K562 (cell line): ENCODE measurements at regions not wholly inside any gene's neighbourhood (a gene's known extent, or its start where the extent isn't known, plus 50 kb on each side); places are given as distances from the start of the nearest gene placed in this dataset.

Experiments used
- CEBPG ChIP-seq, 3 experiments: fragments of 200-800 bp in 1 of 3; sonication (Bioruptor generic) in 1 of 3; sonication (generic) in 1 of 3; formaldehyde crosslinking in 1 of 3; IDR thresholded peaks in 2 of 3; conservative IDR thresholded peaks in 1 of 3; 2 replicates each; pipeline versions ENCODE4 v1.6.1 to v1.8.0; 2016 to 2022; ENCODE audit warnings: missing compliant biosample characterization in 2 of 3, missing genetic modification characterization in 2 of 3, mild to moderate bottlenecking in 1 of 3, missing genetic modification reagents in 1 of 3
- FOSL1 ChIP-seq: fragments of 200-800 bp; sonication (Bioruptor generic); conservative IDR thresholded peaks from 2 replicates; pipeline ENCODE4 v1.6.1; 2016; ENCODE audit warnings: missing genetic modification characterization, missing compliant biosample characterization
- FOXP1 ChIP-seq: sonication (generic); formaldehyde crosslinking; IDR thresholded peaks from 2 replicates; pipeline ENCODE4 v1.8.0; 2022; ENCODE audit warnings: mild to moderate bottlenecking, missing genetic modification reagents
- HNRNPH1 ChIP-seq: fragments of 200-400 bp; formaldehyde crosslinking; optimal IDR thresholded peaks from 2 replicates; pipeline ENCODE3; 2017; ENCODE audit warnings: low read depth, mild to moderate bottlenecking, low read length, moderate library complexity
- KLF10 ChIP-seq: fragments of 250-450 bp; sonication (Bioruptor Pico); IDR thresholded peaks from 2 replicates; pipeline ENCODE4 v1.6.1; 2021; ENCODE audit warnings: matching md5 sums
- NBN ChIP-seq: fragments of 450-650 bp; IDR thresholded peaks from 2 replicates; pipeline ENCODE4 v1.6.1; 2016; ENCODE audit warnings: low read depth, mild to moderate bottlenecking
- SMARCA4 ChIP-seq: fragments of 450-650 bp; IDR thresholded peaks from 2 replicates; pipeline ENCODE4 v1.6.1; 2016
- TF ChIP-seq, protein P1 (sequence below), 3 experiments: IDR thresholded peaks in 2 of 3; conservative IDR thresholded peaks in 1 of 3; 2 replicates each; pipeline ENCODE4 v1.5.1; 2011 to 2012; ENCODE audit warnings: low read length in 3 of 3, mild to moderate bottlenecking in 3 of 3, control low read depth in 2 of 3, improper control_type of control experiment in 1 of 3, inconsistent platforms in 1 of 3, low read depth in 1 of 3, mixed read lengths in 1 of 3, moderate library complexity in 1 of 3; ENCODE audit not compliant: insufficient read depth in 2 of 3
- TF ChIP-seq, protein P2 (sequence below): fragments of 450-650 bp; formaldehyde crosslinking; IDR thresholded peaks from 2 replicates; pipeline ENCODE4 v1.4.0; 2022; ENCODE audit warnings: mild to moderate bottlenecking, moderate library complexity
- TF ChIP-seq, protein P3 (sequence below): fragments of 250-450 bp; sonication (Bioruptor Pico); IDR thresholded peaks from 2 replicates; pipeline ENCODE4 v1.8.0; 2021; ENCODE audit warnings: mild to moderate bottlenecking, moderate library complexity

DNA sequence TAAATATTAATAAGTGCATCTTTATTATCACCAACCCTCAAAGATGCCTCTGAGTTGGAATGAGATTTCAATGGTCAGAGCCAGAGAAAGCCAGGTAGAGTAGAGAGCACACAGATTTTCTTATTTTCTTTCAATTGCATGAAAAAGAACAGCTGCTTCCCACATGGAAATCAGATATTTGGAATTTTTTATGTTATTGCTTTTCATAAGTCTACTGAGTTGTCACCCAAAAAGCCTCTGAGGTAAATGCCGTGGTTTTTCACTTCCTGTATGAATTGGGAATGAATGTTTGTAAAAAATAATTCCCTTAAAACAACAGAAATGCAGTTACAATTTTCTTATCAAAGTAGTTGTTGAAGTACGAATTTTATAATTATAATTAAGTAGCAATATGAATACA, 563.1 kb downstream of the RFPL4B start:
- TF ChIP-seq FOSL1 (tag) (no peak), SMARCA4 (no peak), KLF10 (CRISPR knock-in tag) (no peak), NBN (no peak), HNRNPH1 (no peak), FOXP1 (CRISPR knock-in tag) (no peak), CEBPG (CRISPR knock-in tag; IDR thresholded peaks at IDR 0.05) (no peak), CEBPG (tag; conservative IDR thresholded peaks at IDR 0.05 in 1 of 2, IDR thresholded peaks at IDR 0.05 in 1 of 2) (no peak)
- TF ChIP-seq, protein P1, sequence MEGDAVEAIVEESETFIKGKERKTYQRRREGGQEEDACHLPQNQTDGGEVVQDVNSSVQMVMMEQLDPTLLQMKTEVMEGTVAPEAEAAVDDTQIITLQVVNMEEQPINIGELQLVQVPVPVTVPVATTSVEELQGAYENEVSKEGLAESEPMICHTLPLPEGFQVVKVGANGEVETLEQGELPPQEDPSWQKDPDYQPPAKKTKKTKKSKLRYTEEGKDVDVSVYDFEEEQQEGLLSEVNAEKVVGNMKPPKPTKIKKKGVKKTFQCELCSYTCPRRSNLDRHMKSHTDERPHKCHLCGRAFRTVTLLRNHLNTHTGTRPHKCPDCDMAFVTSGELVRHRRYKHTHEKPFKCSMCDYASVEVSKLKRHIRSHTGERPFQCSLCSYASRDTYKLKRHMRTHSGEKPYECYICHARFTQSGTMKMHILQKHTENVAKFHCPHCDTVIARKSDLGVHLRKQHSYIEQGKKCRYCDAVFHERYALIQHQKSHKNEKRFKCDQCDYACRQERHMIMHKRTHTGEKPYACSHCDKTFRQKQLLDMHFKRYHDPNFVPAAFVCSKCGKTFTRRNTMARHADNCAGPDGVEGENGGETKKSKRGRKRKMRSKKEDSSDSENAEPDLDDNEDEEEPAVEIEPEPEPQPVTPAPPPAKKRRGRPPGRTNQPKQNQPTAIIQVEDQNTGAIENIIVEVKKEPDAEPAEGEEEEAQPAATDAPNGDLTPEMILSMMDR (IDR thresholded peaks at IDR 0.05 in 2 of 3, conservative IDR thresholded peaks at IDR 0.05 in 1 of 3; ENCODE audit: insufficient read depth in 2 of 3, low read depth in 1 of 3, low read length in 3 of 3), result no peak
- TF ChIP-seq, protein P2, sequence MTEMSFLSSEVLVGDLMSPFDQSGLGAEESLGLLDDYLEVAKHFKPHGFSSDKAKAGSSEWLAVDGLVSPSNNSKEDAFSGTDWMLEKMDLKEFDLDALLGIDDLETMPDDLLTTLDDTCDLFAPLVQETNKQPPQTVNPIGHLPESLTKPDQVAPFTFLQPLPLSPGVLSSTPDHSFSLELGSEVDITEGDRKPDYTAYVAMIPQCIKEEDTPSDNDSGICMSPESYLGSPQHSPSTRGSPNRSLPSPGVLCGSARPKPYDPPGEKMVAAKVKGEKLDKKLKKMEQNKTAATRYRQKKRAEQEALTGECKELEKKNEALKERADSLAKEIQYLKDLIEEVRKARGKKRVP (CRISPR knock-in tag), result no peak
- TF ChIP-seq, protein P3, sequence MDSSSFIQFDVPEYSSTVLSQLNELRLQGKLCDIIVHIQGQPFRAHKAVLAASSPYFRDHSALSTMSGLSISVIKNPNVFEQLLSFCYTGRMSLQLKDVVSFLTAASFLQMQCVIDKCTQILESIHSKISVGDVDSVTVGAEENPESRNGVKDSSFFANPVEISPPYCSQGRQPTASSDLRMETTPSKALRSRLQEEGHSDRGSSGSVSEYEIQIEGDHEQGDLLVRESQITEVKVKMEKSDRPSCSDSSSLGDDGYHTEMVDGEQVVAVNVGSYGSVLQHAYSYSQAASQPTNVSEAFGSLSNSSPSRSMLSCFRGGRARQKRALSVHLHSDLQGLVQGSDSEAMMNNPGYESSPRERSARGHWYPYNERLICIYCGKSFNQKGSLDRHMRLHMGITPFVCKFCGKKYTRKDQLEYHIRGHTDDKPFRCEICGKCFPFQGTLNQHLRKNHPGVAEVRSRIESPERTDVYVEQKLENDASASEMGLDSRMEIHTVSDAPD (CRISPR knock-in tag), result no peak
